GM19238 (cell line): ENCODE measurements at regions not wholly inside any gene's neighbourhood (a gene's known extent, or its start where the extent isn't known, plus 50 kb on each side); places are given as distances from the start of the nearest gene placed in this dataset.

Experiments used
- DNase-seq: peaks from one replicate; pipeline ENCODE4 v3.0.0; 2011; ENCODE audit warnings: low spot score; ENCODE audit not compliant: insufficient read length

DNA sequence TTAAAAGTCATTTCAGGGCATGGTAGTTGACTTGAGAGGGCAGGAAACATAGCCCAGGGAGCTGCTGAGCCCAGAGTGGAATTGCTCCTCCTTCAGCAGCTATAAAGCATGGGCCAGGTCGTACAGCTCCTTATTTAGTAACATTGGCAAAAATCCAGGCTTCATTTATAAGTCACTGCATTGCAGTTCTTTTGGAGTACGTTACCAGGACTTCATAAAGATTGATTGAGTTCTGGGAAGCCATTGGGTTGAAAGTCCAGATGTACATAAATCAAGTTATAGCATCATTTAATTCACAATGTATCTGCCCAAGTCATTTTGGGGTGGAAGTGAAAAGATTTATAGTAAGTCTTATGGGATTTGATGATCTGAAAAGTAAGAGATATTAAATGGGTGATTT, 53.0 kb upstream of the ANKEF1 start:
- no peak for DNase-seq

DNA sequence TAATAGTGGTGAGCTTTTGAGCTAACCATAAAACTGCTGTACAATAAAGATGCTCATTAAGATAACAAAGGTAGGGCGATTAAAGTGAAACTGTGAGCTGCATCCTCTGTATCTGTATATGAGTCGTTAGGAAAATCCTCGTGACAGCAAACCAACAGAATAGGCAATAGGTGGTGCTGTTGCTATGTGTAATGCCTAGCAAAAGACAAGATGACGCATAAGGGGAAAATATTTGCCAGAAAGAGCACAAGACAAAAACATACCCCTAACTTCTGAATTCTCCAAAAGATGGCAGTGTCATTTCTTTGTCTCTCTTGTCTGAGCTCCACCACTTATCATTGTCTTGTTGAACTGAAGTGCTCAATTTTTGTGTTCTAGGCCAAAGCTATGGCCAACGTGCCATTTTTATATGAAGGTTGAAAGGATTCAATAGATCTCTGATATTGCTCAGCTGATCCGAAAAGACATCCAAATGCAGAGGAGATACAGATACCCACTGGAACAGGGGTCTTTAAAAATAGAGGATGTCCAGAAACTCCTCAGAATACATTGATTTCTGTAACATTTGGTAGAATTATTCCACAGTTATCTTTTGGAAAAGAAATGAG, 56.3 kb upstream of the ANKEF1 start:
- DNase-seq = peak; percentile 12

DNA sequence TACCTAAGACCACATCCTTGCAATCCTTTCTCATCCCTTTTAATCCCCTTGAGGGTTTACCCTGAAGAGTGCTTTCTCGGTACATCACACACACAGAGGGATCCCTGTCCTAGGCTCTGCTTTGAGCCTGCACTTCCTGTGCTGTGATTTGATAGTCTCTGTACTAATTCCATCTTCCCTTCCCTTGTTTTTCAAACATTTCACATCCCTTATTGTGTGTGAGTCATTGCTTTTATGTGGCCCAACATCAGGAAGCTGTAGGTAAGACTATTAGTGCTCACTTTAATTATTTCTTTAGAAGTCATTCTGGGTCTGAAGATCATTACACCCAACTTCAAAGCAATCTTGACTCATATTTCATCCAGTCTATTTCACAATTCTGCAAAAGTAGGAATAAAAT, 57.2 kb upstream of the ANKEF1 start:
- DNase-seq = no peak

GRCh38 chr20:9974324-9974723, 60.5 kb upstream of the ANKEF1 start:
- no peak for DNase-seq

GRCh38 chr20:9971746-9972145, 63.0 kb upstream of the ANKEF1 start:
- no peak for DNase-seq

DNA sequence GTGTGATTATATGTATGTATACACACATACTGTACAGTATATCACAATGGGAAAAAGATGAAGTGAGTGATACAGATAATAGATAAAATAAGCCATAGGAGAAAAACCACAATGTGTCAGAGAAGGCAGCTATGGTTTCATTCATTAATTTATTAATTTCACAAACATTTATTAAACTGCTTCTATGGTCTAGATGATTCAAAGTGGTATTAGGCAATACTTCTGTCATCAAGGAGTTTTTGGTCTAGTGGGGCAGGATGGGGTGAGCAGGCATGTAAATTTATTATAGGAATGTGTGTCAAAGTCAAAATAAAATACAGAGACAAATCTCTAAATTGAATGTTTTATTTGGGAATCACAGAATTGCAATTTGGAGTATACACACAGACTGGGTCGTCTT, 65.2 kb upstream of the ANKEF1 start:
- no peak for DNase-seq

DNA sequence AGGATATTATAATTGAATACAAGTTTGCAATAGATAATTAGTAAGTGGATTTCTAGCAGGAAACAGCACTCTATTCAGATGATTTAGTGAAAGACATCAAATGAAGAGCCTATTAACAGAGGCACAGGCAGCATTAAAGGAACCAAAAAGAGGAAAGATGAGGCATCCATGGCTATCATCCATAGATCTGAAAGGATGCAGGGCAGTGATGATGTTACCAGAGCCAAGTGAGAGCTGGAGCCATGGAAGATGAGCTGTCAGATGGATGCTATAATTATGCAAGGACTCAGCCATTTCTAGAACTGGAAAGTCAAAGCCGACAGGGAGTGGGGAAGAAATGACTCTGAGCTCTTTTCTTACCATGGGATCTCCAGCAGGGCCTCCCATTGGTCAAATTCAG, 66.8 kb upstream of the ANKEF1 start:
- no peak for DNase-seq

DNA sequence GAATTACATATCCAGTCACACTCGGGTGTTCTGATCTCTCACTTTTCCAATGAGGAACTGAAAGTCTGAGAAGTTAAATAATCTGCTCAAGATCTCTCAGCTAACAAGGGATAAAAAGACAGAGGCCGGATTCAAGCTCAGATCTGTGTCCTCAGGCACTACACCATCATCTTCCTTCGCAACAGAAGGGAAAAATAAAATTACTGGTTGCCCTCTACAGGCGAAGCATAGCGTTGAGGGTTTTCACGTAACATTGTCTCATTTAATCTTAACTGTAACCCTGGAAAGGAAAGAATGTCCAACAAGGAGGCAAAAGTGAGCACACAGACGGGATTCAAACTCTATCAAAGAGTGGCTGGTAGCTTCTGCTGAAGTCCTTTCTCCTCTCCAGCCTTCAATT, 67.8 kb upstream of the ANKEF1 start:
- no peak for DNase-seq

DNA sequence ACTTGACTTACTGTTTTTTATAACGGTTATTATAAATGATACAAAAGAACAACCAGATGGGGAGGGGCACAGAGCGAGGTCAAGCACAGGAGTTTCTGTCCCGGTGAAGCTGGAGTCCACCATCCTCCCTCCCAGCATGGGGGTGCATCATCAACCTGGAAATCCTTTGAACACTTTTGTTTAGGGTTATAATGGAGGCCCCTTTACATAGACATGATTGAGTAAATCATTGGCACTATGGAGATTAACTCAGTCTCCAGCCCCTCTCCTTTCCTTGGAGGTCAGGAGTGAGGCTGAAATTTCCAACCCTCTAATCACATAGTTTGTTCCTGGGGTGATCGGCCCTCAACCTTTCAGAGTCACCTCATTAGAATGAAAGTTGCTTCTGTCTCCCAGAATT, 71.8 kb upstream of the ANKEF1 start:
- DNase-seq = no peak

GRCh38 chr20:9958693-9959092, 76.1 kb upstream of the ANKEF1 start:
- DNase-seq = no peak

DNA sequence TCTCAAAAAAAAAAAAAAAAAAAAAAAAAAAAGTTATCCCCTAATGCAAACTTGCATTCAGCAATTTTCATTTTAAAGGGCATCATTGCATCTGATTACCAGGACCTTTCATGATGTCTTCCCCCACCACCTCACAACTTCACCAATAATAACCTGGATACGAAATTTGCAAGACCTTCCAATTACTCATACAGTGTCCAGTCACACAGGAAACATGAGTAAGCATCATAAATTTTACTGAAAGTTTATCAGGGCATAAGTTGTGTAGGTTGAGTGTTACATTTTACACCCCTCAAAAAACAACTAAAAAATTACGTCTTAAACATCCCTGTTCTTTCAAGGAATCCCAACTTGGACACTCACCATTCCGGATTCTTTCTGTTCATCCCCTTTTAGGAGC, 79.1 kb upstream of the ANKEF1 start:
- no peak for DNase-seq

GRCh38 chr20:9949563-9949962, 85.2 kb upstream of the ANKEF1 start:
- no peak for DNase-seq

GRCh38 chr20:9945408-9945807, 89.4 kb upstream of the ANKEF1 start:
- DNase-seq = no peak

GRCh38 chr20:9942736-9943135, 92.1 kb upstream of the ANKEF1 start:
- DNase-seq = no peak

GRCh38 chr20:9940329-9940728, 94.5 kb upstream of the ANKEF1 start:
- no peak for DNase-seq

DNA sequence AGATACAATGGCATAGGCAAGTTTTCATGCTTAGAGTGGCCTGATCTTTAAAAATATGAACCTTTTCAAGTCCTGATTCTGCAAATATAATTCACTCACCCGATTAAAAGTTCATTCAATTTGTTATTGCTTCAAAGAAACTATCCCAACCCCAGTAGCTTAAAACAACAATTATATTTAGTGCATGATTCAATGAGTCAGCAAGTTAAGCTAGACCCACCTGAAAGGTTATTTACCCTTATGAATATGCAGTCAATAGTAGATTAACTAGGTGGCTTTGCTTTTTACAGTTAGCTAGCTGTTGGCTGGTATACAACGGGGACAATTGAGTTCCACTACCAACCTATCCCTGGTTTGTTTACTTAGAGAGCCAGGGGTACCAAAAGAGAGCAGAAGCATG, 95.6 kb upstream of the ANKEF1 start:
- DNase-seq = no peak

GRCh38 chr20:9935285-9935684, 96.4 kb upstream of the PAK5 start:
- DNase-seq = no peak

GRCh38 chr20:9930142-9930541, 91.3 kb upstream of the PAK5 start:
- DNase-seq = no peak

DNA sequence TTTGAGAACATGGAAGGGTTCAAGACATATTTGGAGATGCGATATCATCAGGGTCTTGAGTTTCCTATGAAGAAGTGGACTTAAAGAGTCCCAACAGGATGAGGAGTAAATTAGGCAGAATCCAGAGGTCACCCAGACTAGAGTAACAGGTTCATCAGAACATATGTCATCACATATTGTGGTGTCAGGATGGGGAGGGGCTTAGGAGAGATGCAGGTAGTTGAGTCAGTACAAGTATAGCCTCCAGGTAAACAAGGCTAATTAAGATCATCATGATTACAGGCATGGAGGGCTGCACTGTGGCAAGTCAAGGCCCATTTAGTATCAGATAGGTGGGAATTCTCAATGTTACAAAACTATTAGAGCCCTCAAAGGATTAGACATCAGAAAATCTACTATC, 90.1 kb upstream of the PAK5 start:
- no peak for DNase-seq

GRCh38 chr20:9928281-9928737, 89.4 kb upstream of the PAK5 start:
- no peak for DNase-seq

GRCh38 chr20:9927224-9927623, 88.3 kb upstream of the PAK5 start:
- DNase-seq = no peak

GRCh38 chr20:9926476-9926875, 87.6 kb upstream of the PAK5 start:
- DNase-seq = no peak

- DNase-seq = no peak
These were observed 87.1 kb upstream of the PAK5 start for GRCh38 chr20:9926007-9926406.

- DNase-seq = no peak
These were observed 84.8 kb upstream of the PAK5 start for GRCh38 chr20:9923648-9924047.
